Fibroblast of villous mesenchyme (primary cell): ENCODE measurements at regions not wholly inside any gene's neighbourhood (a gene's known extent, or its start where the extent isn't known, plus 50 kb on each side); places are given as distances from the start of the nearest gene placed in this dataset.

Source experiments
- DNase-seq: peaks from one replicate; pipeline ENCODE4 v3.0.0-alpha.2; 2010; ENCODE audit warnings: low read depth
- H3K4me3 ChIP-seq: 2 replicates; pipeline ENCODE4 v1.5.1; 2011; ENCODE audit warnings: low read depth, mild to moderate bottlenecking, low read length
- CTCF ChIP-seq: IDR thresholded peaks from 2 replicates; pipeline ENCODE4 v1.5.1; 2012; ENCODE audit warnings: low read depth, mild to moderate bottlenecking, low read length; ENCODE audit not compliant: insufficient read depth

- no peak for DNase-seq
- no peak for TF ChIP-seq CTCF
Observed at GRCh38 chr2:60318544-60318943, 234.9 kb downstream of the BCL11A start.

GRCh38 chr2:60317844-60318243, 235.6 kb downstream of the BCL11A start:
- no peak for TF ChIP-seq CTCF
- DNase-seq, result no peak
- no peak overlapping the region for H3K4me3 ChIP-seq

More at GRCh38 chr2:60318544-60318943, 234.9 kb downstream of the BCL11A start:
- H3K4me3 ChIP-seq, result no peak overlapping the region

DNA sequence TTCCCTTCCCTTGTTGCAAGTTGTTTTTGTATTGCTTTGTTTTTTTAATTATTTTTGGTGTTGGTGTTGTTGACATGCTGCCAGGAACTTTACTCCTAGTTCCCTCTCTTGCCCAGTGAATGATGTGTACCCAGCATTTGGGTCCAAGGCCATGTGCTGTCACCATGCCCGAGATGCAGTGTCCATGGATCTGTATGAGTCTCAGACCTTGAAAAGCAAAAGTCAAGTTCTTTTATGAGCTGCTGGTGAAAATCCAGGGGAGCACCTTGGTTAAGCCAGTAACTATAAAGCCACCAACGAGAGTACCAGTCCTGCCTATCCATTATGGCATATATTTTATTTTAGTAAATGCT, 236.4 kb downstream of the BCL11A start:
- no peak for DNase-seq
- no peak overlapping the region for H3K4me3 ChIP-seq
- TF ChIP-seq CTCF, result no peak

GRCh38 chr2:60316381-60317033, 236.9 kb downstream of the BCL11A start:
- no peak for TF ChIP-seq CTCF
- no peak overlapping the region for H3K4me3 ChIP-seq
- no peak for DNase-seq

- no peak for TF ChIP-seq CTCF
- DNase-seq, result no peak
- H3K4me3 ChIP-seq, result no peak overlapping the region
Observed at GRCh38 chr2:60313470-60314172, 239.8 kb downstream of the BCL11A start.

- no peak for DNase-seq
- TF ChIP-seq CTCF, result no peak
- H3K4me3 ChIP-seq, result no peak overlapping the region
Observed at GRCh38 chr2:60312618-60313017, 240.8 kb downstream of the BCL11A start.
